HG03457 (cell line): ENCODE measurements at regions not wholly inside any gene's neighbourhood (a gene's known extent, or its start where the extent isn't known, plus 50 kb on each side); places are given as distances from the start of the nearest gene placed in this dataset.
"Not testable (repeated sequence)": the region's sequence is repeated elsewhere in the genome, so short reads cannot be mapped to it uniquely, and the experiment has no call there.

ENCODE experiments used
- ATAC-seq: cut with Tn5 transposase; IDR thresholded peaks from one replicate; pipeline ENCODE4 v1.9.1; 2021; ENCODE audit warnings: moderate number of reproducible peaks; ENCODE audit not compliant: unreplicated experiment

DNA sequence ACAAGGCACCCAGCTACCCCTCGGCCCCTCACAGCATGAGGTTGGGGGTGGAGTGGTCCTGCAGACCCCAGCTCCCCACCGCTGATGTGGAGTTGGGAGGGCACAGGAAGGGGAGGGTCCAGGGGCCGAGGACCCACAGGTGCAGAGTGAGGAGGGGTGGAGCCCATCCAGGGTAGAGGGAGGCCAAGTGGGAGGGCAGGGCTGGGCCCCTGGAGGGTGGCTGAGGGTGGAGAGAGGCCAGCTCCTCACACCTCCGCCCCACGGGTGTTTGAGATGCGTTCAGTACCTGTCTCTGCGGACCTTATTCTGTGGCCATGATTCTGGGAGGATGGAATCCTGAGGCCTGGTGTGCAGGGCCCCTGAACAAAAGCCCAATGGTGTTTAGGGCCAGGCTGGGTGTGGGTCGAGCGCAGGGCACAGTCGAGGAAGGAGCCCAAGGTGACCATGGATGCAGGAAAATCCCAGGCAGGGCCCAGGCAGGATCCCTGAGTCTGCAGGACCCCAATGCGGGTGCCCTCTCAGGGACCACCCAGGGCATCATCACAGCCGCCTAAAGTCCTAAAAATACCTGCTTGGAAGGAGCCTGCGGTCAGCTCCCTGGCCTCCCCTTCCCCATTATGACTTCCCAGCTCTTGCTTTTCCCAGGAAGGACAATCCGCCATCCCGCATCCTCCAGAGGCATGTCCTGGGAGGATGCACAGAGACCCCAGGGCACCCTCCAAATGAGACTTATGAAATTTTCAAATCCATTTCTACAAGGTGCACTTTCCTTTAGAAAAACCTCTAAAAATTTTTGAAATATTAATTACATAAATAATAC lies 377.1 kb upstream of the SFSWAP start:
- no peak for ATAC-seq

GRCh38 chr12:131334835-131335234 lies 376.1 kb upstream of the SFSWAP start:
- ATAC-seq = no peak

- no peak for ATAC-seq
Observed at GRCh38 chr12:131335456-131335855, 375.4 kb upstream of the SFSWAP start.

GRCh38 chr12:131337861-131338260 lies 373.0 kb upstream of the SFSWAP start:
- ATAC-seq = not testable (repeated sequence)

GRCh38 chr12:131340616-131341210 lies 370.2 kb upstream of the SFSWAP start:
- ATAC-seq = no peak

DNA sequence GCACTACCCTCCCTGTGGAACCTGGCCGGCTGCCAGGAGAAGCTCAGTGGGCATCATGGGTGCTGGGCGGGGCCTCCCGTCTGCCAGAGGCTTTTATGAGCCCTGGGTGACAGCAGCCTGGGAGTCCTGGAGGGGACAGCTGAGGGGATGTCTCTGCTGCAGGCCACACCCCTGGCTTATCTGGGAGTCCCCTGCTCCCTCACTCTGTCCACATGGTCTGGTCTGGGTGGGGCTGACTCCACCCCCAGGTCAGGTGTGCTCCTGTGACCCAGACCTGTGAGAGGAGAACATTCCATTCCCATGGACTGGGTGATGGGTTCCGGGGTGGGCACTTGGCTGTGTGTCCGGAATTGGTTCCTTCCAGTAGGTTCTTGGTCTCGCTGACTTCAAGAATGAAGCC lies 369.3 kb upstream of the SFSWAP start:
- not testable (repeated sequence) for ATAC-seq

- ATAC-seq = not testable (repeated sequence)
Observed at GRCh38 chr12:131343436-131343835, 367.5 kb upstream of the SFSWAP start.

DNA sequence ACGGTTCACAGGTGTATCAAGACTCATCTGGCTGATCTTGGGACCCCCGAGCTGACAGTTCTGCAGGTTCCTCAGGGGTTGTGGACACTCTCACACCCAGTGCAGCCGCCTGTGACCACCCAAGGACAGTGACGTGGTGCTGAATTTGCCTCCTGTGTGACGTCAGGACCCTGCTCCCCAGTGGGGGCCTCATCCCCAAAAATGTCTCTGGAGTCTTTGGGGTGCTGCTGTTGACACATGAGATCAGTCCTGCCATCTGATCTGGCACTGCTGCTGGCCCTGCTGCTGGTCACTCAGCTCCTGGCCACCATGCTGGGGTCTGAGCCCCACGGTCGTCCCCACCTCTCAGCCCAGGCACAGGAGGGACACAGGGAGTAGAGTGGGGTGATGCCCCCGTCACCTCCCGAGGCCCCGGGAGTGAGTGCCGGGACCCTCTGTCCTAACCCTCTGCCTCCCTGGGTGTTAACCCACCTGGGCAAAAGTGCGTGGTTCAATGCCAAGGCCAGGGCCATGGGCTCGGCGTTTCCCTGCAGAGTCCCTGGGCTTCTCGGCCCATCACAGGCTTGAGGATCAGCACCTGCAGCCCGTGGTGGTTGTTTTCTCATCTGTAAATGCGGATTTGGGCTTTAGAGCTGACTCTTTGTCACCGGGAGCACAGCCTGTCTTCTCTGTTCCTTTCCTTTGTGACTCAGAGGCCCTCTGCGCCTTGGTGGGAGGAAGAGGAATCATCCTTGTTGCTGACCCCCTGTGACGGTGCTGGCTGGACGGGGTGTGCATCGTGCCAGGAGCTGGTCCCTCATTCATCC lies 366.0 kb upstream of the SFSWAP start:
- not testable (repeated sequence) for ATAC-seq

DNA sequence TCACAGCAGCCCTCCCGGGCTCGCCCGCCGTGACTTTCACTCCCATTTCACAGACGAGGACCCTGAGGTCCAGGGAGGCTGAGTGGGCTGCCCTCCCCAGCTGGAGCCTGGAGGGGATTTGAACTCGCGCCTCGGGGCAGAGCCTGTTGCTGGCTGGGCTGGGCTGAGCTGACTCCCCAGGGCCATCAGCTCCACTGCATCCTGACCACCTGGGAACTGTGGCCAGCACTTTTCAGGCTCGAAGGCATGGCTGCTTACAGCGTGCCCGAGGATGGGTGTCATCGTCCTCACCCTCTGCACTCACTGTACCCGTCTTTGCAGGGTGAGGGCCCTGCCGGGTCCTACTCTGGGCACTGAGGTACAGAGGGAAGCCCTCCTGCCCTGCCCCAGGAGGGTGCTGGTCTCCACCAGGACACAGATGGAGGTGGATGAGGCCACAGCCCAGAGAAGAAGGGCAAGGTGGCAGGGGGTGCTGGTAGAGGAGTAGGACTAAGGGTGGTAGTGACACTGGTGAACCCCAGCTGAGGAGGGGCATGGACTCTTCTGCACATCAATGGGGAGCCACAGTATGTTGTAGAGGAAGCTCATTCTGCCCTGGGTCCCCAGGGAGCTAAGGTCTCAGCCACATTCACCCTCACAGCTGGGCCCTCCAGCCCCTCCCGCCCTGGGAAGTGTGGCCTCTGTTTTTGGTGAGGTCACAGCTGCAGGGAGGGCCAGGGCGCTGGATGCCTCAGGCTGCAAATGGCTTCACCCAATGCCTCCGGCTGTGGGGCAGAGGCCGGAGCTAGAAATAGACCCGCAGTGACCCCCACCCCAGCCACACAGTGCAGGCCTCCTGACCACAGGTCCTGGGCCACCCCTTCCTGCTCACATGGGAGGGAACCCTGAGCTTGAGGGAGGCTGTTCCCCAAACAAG lies 365.1 kb upstream of the SFSWAP start:
- ATAC-seq = no peak

DNA sequence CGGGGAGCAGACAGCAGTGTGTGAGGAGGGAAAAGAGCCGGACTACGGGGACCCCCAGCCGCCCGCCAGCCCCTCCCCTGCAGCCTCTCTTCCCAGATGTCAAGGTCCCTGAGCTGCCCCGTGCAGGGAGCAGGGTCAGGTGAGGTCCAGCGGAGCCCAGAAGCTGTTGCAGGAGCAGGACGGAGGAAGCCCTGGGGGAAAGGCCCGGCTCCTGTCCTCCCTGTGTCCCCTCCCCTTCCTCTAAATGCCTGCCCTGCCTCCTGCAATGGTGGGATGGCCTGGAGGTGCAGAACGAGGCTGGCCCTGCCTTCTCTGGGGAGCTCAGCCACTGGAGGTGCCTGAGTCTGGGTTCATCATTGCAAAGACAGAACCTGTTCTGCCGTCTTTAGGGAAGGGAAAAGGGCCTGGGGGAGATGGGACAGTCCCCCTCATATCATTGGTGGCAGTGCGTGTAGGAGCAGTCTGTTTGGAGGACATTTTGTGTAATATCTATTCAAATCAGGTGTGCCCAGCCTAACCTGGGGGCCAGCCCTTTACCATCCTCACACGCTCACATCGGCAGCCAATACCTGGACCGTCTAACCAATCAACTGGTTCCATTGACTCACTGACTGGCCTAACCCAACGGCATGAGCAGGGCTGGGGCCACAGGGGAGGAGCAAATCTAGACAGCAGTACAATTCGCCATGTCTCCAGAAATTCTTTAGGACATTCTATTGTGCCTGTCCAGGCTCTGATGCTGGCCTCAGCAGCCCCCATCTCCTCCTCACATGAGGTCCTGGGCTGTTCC lies 364.1 kb upstream of the SFSWAP start:
- ATAC-seq = no peak

- no peak for ATAC-seq
Observed at GRCh38 chr12:131347345-131347714, 363.6 kb upstream of the SFSWAP start.

GRCh38 chr12:131347732-131348131 lies 363.2 kb upstream of the SFSWAP start:
- no peak for ATAC-seq

GRCh38 chr12:131348231-131348630 lies 362.7 kb upstream of the SFSWAP start:
- no peak for ATAC-seq

GRCh38 chr12:131348646-131349045 lies 362.2 kb upstream of the SFSWAP start:
- ATAC-seq = no peak

DNA sequence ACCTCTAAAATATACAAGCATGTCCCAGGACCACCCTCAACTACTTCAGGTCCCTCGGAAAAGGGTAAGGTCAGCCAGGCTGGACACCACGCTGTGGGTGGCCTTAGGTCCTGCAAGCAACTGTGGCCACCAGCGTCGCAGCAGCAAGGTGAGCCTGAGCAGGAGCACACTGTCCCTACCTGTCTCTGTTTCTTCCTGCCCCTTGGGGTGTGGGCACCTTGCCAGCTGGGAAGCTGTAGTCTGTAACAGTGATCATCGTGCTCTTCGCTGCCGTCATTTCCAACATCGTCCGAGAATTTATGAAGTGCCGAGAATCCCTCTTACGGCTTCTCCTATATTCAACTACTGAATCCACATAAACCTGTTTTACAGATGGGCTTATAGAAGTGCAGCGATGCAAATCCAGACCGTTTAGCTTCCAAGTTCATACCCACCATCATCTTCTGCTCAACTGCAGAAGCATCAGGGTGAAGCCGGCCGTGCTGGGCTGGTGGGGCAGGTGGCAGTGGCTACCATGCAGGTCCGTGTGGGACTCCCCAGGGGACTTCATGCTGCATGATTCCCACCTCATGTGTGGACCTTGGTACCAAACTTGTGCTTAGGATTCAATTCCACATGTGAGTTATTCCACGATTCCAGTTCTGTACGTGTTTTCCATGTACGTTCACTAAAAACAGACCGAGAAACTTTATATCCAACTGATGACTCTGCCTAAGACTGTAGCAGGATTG lies 361.3 kb upstream of the SFSWAP start:
- ATAC-seq = no peak

DNA sequence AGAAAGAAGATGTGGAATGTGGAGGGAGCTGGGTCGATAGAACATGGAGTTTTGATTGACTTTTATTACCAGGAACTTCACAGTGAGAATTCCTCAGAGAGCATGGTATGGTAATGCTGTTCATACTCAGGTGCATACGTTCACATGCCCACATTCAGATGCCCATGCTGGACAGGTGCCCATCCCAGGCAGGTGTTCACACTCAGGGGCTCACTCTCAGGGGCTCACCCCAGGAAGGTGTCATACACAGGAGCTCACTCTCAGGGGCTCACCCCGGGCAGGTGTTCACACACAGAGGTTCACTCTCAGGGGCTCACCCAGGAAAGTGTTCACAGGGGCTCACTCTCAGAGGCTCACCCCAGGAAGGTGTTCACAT lies 360.0 kb upstream of the SFSWAP start:
- ATAC-seq = no peak

- no peak for ATAC-seq
Observed at GRCh38 chr12:131351319-131352028, 359.4 kb upstream of the SFSWAP start.

DNA sequence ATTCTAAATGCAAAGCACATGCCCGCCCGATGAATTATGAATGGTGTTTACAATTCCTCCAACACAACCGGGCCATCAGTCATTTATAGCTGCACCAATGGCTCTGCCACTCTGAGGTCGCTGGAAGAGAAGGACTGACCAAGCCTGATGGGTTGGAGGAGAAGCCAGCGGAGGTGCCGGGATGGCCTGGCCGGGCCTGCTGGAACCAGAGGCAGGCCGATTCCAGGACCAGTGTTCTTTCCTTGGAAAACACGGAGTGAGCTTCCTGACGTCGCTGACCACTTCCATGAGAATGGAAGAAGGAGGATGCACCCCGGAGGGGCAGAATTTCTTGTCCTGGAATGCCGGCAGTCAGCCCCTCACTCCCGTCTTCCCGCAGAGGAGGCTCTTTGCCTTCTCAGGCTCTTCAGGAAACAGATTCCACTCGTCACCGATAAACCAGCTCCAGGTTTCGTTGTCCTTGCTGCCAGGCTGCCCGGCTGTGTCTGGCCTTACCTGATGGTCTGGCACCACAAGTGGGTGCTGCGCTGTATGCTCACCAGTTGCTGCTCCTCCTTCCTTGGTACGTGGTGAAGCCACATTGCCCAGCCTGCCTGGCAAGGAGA lies 358.5 kb upstream of the SFSWAP start:
- no peak for ATAC-seq
